ENCODE measurements at regions not wholly inside any gene's neighbourhood (a gene's known extent, or its start where the extent isn't known, plus 50 kb on each side); places are given as distances from the start of the nearest gene placed in this dataset.

DNA sequence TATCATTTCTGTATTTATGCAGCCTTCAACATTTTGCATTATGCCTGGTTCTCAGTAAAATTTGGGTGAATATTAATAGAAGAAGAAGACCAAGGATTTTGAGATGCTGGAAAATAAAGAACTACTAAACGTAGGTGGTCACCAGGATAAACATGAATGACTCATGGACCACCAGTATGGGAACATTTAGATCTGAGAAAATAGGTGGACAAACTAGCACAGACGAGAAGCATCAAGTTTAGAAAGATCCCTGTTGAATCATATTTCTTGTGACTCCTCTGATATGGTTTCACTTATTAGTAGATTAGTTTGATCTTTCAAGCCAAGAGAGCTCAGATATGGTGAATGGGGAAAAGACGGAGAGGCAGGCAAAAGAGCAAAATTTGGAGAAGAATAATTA is 97.9 kb downstream of the RAP2B start:
- TF ChIP-seq, protein P1, sequence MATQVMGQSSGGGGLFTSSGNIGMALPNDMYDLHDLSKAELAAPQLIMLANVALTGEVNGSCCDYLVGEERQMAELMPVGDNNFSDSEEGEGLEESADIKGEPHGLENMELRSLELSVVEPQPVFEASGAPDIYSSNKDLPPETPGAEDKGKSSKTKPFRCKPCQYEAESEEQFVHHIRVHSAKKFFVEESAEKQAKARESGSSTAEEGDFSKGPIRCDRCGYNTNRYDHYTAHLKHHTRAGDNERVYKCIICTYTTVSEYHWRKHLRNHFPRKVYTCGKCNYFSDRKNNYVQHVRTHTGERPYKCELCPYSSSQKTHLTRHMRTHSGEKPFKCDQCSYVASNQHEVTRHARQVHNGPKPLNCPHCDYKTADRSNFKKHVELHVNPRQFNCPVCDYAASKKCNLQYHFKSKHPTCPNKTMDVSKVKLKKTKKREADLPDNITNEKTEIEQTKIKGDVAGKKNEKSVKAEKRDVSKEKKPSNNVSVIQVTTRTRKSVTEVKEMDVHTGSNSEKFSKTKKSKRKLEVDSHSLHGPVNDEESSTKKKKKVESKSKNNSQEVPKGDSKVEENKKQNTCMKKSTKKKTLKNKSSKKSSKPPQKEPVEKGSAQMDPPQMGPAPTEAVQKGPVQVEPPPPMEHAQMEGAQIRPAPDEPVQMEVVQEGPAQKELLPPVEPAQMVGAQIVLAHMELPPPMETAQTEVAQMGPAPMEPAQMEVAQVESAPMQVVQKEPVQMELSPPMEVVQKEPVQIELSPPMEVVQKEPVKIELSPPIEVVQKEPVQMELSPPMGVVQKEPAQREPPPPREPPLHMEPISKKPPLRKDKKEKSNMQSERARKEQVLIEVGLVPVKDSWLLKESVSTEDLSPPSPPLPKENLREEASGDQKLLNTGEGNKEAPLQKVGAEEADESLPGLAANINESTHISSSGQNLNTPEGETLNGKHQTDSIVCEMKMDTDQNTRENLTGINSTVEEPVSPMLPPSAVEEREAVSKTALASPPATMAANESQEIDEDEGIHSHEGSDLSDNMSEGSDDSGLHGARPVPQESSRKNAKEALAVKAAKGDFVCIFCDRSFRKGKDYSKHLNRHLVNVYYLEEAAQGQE (IDR thresholded peaks at IDR 0.05; ENCODE audit: low read depth, low read length): no peak
- TF ChIP-seq SMC3 (IDR thresholded peaks at IDR 0.05; ENCODE audit: borderline replicate concordance, low read length) (no peak), IKZF1 (conservative IDR thresholded peaks at IDR 0.05) (no peak), ZZZ3 (IDR thresholded peaks at IDR 0.05; ENCODE audit: control insufficient read depth, insufficient read length, low read depth) (no peak), SMAD1 (IDR thresholded peaks at IDR 0.05; ENCODE audit: low read depth, partially characterized antibody) (no peak), NFIC (IDR thresholded peaks at IDR 0.05; ENCODE audit: low read depth, low read length) (no peak), ZNF274 (IDR thresholded peaks at IDR 0.05; ENCODE audit: insufficient read depth, insufficient read length) (no peak)
- TF ChIP-seq, protein P2, sequence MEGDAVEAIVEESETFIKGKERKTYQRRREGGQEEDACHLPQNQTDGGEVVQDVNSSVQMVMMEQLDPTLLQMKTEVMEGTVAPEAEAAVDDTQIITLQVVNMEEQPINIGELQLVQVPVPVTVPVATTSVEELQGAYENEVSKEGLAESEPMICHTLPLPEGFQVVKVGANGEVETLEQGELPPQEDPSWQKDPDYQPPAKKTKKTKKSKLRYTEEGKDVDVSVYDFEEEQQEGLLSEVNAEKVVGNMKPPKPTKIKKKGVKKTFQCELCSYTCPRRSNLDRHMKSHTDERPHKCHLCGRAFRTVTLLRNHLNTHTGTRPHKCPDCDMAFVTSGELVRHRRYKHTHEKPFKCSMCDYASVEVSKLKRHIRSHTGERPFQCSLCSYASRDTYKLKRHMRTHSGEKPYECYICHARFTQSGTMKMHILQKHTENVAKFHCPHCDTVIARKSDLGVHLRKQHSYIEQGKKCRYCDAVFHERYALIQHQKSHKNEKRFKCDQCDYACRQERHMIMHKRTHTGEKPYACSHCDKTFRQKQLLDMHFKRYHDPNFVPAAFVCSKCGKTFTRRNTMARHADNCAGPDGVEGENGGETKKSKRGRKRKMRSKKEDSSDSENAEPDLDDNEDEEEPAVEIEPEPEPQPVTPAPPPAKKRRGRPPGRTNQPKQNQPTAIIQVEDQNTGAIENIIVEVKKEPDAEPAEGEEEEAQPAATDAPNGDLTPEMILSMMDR (IDR thresholded peaks at IDR 0.05 in 2 of 3, conservative IDR thresholded peaks at IDR 0.05 in 1 of 3; ENCODE audit: control insufficient read depth in 2 of 3, extremely low read depth in 1 of 3, insufficient read depth in 1 of 3, low read depth in 3 of 3, low read length in 3 of 3): no peak

Measured in GM12878 (cell line).